WTC11 (cell line): ENCODE measurements at regions not wholly inside any gene's neighbourhood (a gene's known extent, or its start where the extent isn't known, plus 50 kb on each side); places are given as distances from the start of the nearest gene placed in this dataset.

Experiments used
- AFF4 ChIP-seq: sonication (generic); formaldehyde crosslinking; IDR thresholded peaks from 2 replicates; pipeline ENCODE4 v1.8.1; 2023; ENCODE audit warnings: mild to moderate bottlenecking, missing genetic modification reagents, borderline replicate concordance
- ATF2 ChIP-seq: sonication (generic); formaldehyde crosslinking; IDR thresholded peaks from 2 replicates; pipeline ENCODE4 v1.8.1; 2022; ENCODE audit warnings: low read depth, missing genetic modification reagents, borderline replicate concordance
- ATF6 ChIP-seq: sonication (generic); formaldehyde crosslinking; IDR thresholded peaks from 2 replicates; pipeline ENCODE4 v1.8.1; 2023; ENCODE audit warnings: mild to moderate bottlenecking, missing genetic modification reagents
- CTCF ChIP-seq: fragments of 200-600 bp; IDR thresholded peaks from 2 replicates; pipeline ENCODE4 v1.8.0; 2022; ENCODE audit warnings: antibody characterized with exemption
- E2F4 ChIP-seq: sonication (generic); formaldehyde crosslinking; IDR thresholded peaks from 2 replicates; pipeline ENCODE4 v1.8.1; 2022; ENCODE audit warnings: low read depth, mild to moderate bottlenecking, moderate library complexity, missing genetic modification reagents, borderline replicate concordance
- FOXJ3 ChIP-seq: sonication (generic); formaldehyde crosslinking; IDR thresholded peaks from 2 replicates; pipeline ENCODE4 v1.9.0; 2021; ENCODE audit warnings: missing genetic modification reagents, mild to moderate bottlenecking, borderline replicate concordance
- FOXP4 ChIP-seq: sonication (generic); formaldehyde crosslinking; IDR thresholded peaks from 2 replicates; pipeline ENCODE4 v1.8.0; 2022; ENCODE audit warnings: mild to moderate bottlenecking, missing genetic modification reagents
- IRF2 ChIP-seq: sonication (generic); formaldehyde crosslinking; IDR thresholded peaks from 2 replicates; pipeline ENCODE4 v1.8.0; 2022; ENCODE audit warnings: low read depth, missing genetic modification reagents, borderline replicate concordance
- JUN ChIP-seq: sonication (generic); formaldehyde crosslinking; IDR thresholded peaks from 2 replicates; pipeline ENCODE4 v1.8.0; 2023; ENCODE audit warnings: mild to moderate bottlenecking, missing genetic modification reagents
- MAX ChIP-seq: sonication (generic); formaldehyde crosslinking; IDR thresholded peaks from 2 replicates; pipeline ENCODE4 v1.8.0; 2022; ENCODE audit warnings: mild to moderate bottlenecking, missing genetic modification reagents
- NR2C2 ChIP-seq: sonication (generic); formaldehyde crosslinking; IDR thresholded peaks from 2 replicates; pipeline ENCODE4 v1.8.0; 2022; ENCODE audit warnings: mild to moderate bottlenecking, missing genetic modification reagents
- PRDM15 ChIP-seq: sonication (generic); formaldehyde crosslinking; IDR thresholded peaks from 2 replicates; pipeline ENCODE4 v1.8.0; 2022; ENCODE audit warnings: missing genetic modification reagents
- USF1 ChIP-seq: sonication (generic); formaldehyde crosslinking; IDR thresholded peaks from 2 replicates; pipeline ENCODE4 v1.8.0; 2022; ENCODE audit warnings: mild to moderate bottlenecking, missing genetic modification reagents
- ZNF416 ChIP-seq: fragments of 250-450 bp; sonication (Bioruptor Pico); IDR thresholded peaks from 2 replicates; pipeline ENCODE4 v1.9.0; 2021; ENCODE audit warnings: mild to moderate bottlenecking, inconsistent platforms

GRCh38 chr4:106700321-106700720 is 331.7 kb upstream of the GIMD1 start:
- TF ChIP-seq CTCF (no peak), E2F4 (no peak), NR2C2 (CRISPR knock-in tag) (no peak), PRDM15 (CRISPR knock-in tag) (no peak), FOXJ3 (CRISPR knock-in tag) (no peak), ATF2 (CRISPR knock-in tag) (no peak), MAX (CRISPR knock-in tag) (no peak), ATF6 (CRISPR knock-in tag) (no peak), USF1 (CRISPR knock-in tag) (no peak), IRF2 (CRISPR knock-in tag) (no peak), JUN (CRISPR knock-in tag) (no peak), AFF4 (CRISPR knock-in tag) (no peak), FOXP4 (CRISPR knock-in tag) (no peak), ZNF416 (CRISPR knock-in tag) (no peak)
